ENCODE measurements at regions not wholly inside any gene's neighbourhood (a gene's known extent, or its start where the extent isn't known, plus 50 kb on each side); places are given as distances from the start of the nearest gene placed in this dataset.

- TF ChIP-seq TAF1 (IDR thresholded peaks at IDR 0.05; ENCODE audit: borderline replicate concordance, low read depth, low read length) (no peak), RFX5 (IDR thresholded peaks at IDR 0.05; ENCODE audit: low read length) (no peak), MXI1 (IDR thresholded peaks at IDR 0.05; ENCODE audit: low read depth, low read length) (no peak), USF1 (IDR thresholded peaks at IDR 0.05; ENCODE audit: borderline replicate concordance, low read depth) (no peak), TCF12 (IDR thresholded peaks at IDR 0.05) (no peak), TEAD4 (IDR thresholded peaks at IDR 0.05; ENCODE audit: borderline replicate concordance, insufficient read depth) (no peak), GABPA (IDR thresholded peaks at IDR 0.05; ENCODE audit: low read depth) (no peak), GATA2 (CRISPR knock-in tag; IDR thresholded peaks at IDR 0.05) (no peak)
- TF ChIP-seq, protein P1, sequence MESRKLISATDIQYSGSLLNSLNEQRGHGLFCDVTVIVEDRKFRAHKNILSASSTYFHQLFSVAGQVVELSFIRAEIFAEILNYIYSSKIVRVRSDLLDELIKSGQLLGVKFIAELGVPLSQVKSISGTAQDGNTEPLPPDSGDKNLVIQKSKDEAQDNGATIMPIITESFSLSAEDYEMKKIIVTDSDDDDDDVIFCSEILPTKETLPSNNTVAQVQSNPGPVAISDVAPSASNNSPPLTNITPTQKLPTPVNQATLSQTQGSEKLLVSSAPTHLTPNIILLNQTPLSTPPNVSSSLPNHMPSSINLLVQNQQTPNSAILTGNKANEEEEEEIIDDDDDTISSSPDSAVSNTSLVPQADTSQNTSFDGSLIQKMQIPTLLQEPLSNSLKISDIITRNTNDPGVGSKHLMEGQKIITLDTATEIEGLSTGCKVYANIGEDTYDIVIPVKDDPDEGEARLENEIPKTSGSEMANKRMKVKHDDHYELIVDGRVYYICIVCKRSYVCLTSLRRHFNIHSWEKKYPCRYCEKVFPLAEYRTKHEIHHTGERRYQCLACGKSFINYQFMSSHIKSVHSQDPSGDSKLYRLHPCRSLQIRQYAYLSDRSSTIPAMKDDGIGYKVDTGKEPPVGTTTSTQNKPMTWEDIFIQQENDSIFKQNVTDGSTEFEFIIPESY (IDR thresholded peaks at IDR 0.05; ENCODE audit: borderline replicate concordance, low read depth), result no peak
Observed at GRCh38 chr22:44411226-44412135, 86.6 kb downstream of the RTL6 start (continued).

- Histone ChIP-seq H3K9ac (no peak overlapping the region), H3K36me3 (replicated peaks in 1 of 2; ENCODE audit: control insufficient read depth in 1 of 2, insufficient read depth in 2 of 2, low read length in 1 of 2) (no peaks in the 10 kb centered on the region), H3F3A (replicated peaks; ENCODE audit: insufficient read depth) (no peaks in the 10 kb centered on the region), H3K4me2 (no peak overlapping the region), H3K27ac (ENCODE audit: low read depth in 2 of 2, low read length in 1 of 2) (no peak overlapping the region), H4K20me1 (ENCODE audit: insufficient read depth) (no peaks in the 10 kb centered on the region), H3K79me2 (ENCODE audit: insufficient read depth) (no peaks in the 10 kb centered on the region), H2AFZ (ENCODE audit: low read depth) (no peak overlapping the region), H3K27me3 (ENCODE audit: insufficient read depth) (peaks cover 15% of the 10 kb centered on the region; the same call in 1 of the 2 replicates), H3K9me3 (no peaks in the 10 kb centered on the region), H3K4me3 (ENCODE audit: low read depth in 2 of 2, low read length in 1 of 2) (no peak overlapping the region), H3K9me2 (no peaks in the 10 kb centered on the region), H3K4me1 (ENCODE audit: control insufficient read depth in 1 of 2, insufficient read depth in 2 of 2, low read depth in 1 of 2, low read length in 1 of 2) (peaks cover 0 to 30% of the 10 kb centered on the region in 2 experiments; a peak in 1 of 4 replicates)
- WGBS (ENCODE audit: low lambda C conversion rate), result 80% methylated on average over 2 of the region's 16 CpGs
- DNase-seq, result no peak
- CTCF ChIA-PET, result no interaction called here
- POLR2A ChIA-PET, result no interaction called here
- TF ChIP-seq RXRA (IDR thresholded peaks at IDR 0.05; ENCODE audit: borderline replicate concordance, low read depth) (no peak), RCOR1 (IDR thresholded peaks at IDR 0.05; ENCODE audit: low read length) (no peak), JUND (IDR thresholded peaks at IDR 0.05) (no peak), MXI1 (IDR thresholded peaks at IDR 0.05; ENCODE audit: low read depth, low read length) (no peak), RFX5 (IDR thresholded peaks at IDR 0.05; ENCODE audit: low read length) (no peak), ELF1 (IDR thresholded peaks at IDR 0.05) (no peak), FOSL2 (IDR thresholded peaks at IDR 0.05; ENCODE audit: borderline replicate concordance, low read depth) (no peak), RAD21 (IDR thresholded peaks at IDR 0.05; ENCODE audit: low read length) (no peak), YY1 (IDR thresholded peaks at IDR 0.05; ENCODE audit: low read depth) (no peak)
Observed at GRCh38 chr22:44410451-44410991, 87.5 kb downstream of the RTL6 start.

Data from SK-N-SH (cell line).